CD4-positive, alpha-beta T cell treated with Interleukin-17A for 1 hour (primary cell): ENCODE measurements at regions not wholly inside any gene's neighbourhood (a gene's known extent, or its start where the extent isn't known, plus 50 kb on each side); places are given as distances from the start of the nearest gene placed in this dataset.

ENCODE experiments used
- DNase-seq: peaks from one replicate; pipeline ENCODE4 v3.0.0-alpha.2; 2020

GRCh38 chr2:6359964-6360363 lies 505.7 kb downstream of the CMPK2 start:
- no peak for DNase-seq

GRCh38 chr2:6362671-6363450 lies 502.8 kb downstream of the CMPK2 start:
- DNase-seq: no peak

- DNase-seq: no peak
Observed at GRCh38 chr2:6368281-6368680, 497.4 kb downstream of the CMPK2 start.

GRCh38 chr2:6369266-6369665 lies 496.4 kb downstream of the CMPK2 start:
- DNase-seq: no peak

- no peak for DNase-seq
Observed at GRCh38 chr2:6370753-6371551, 494.8 kb downstream of the CMPK2 start.

GRCh38 chr2:6372317-6372901 lies 493.3 kb downstream of the CMPK2 start:
- no peak for DNase-seq

- DNase-seq: no peak
Observed at GRCh38 chr2:6381326-6381725, 484.4 kb downstream of the CMPK2 start.

GRCh38 chr2:6384341-6384740 lies 481.4 kb downstream of the CMPK2 start:
- no peak for DNase-seq

- DNase-seq: no peak
Observed at GRCh38 chr2:6392354-6392753, 473.4 kb downstream of the CMPK2 start.

GRCh38 chr2:6392966-6393365 lies 472.7 kb downstream of the CMPK2 start:
- no peak for DNase-seq

- no peak for DNase-seq
Observed at GRCh38 chr2:6393819-6394218, 471.9 kb downstream of the CMPK2 start.

GRCh38 chr2:6394276-6394675 lies 471.4 kb downstream of the CMPK2 start:
- DNase-seq: no peak

GRCh38 chr2:6398421-6398820 lies 467.3 kb downstream of the CMPK2 start:
- no peak for DNase-seq

GRCh38 chr2:6401301-6401700 lies 464.4 kb downstream of the CMPK2 start:
- DNase-seq: no peak

- DNase-seq: no peak
Observed at GRCh38 chr2:6408057-6408456, 457.6 kb downstream of the CMPK2 start.

GRCh38 chr2:6410313-6410712 lies 455.4 kb downstream of the CMPK2 start:
- DNase-seq: no peak

GRCh38 chr2:6412533-6413091 lies 453.1 kb downstream of the CMPK2 start:
- no peak for DNase-seq

- DNase-seq: no peak
Observed at GRCh38 chr2:6417050-6417449, 448.7 kb downstream of the CMPK2 start.

- DNase-seq: no peak
Observed at GRCh38 chr2:6418291-6418690, 447.4 kb downstream of the CMPK2 start.

GRCh38 chr2:6421138-6421730 lies 444.5 kb downstream of the CMPK2 start:
- DNase-seq: no peak

- DNase-seq: no peak
Observed at GRCh38 chr2:6421888-6422287, 443.8 kb downstream of the CMPK2 start.

GRCh38 chr2:6423157-6423556 lies 442.6 kb downstream of the CMPK2 start:
- DNase-seq: no peak

- no peak for DNase-seq
Observed at GRCh38 chr2:6423944-6424343, 441.8 kb downstream of the CMPK2 start.
